SHP77 (cell line): ENCODE measurements at regions not wholly inside any gene's neighbourhood (a gene's known extent, or its start where the extent isn't known, plus 50 kb on each side); places are given as distances from the start of the nearest gene placed in this dataset.
A peak's percentile ranks its signal among the peaks of the same experiment; 100 is the strongest.
"Not testable (repeated sequence)": the region's sequence is repeated elsewhere in the genome, so short reads cannot be mapped to it uniquely, and the experiment has no call there.

ENCODE experiments used
- DNase-seq, 2 experiments: peaks; one replicate each; lab custom pipeline; 2025; lab: John Stamatoyannopoulos, UW

DNA sequence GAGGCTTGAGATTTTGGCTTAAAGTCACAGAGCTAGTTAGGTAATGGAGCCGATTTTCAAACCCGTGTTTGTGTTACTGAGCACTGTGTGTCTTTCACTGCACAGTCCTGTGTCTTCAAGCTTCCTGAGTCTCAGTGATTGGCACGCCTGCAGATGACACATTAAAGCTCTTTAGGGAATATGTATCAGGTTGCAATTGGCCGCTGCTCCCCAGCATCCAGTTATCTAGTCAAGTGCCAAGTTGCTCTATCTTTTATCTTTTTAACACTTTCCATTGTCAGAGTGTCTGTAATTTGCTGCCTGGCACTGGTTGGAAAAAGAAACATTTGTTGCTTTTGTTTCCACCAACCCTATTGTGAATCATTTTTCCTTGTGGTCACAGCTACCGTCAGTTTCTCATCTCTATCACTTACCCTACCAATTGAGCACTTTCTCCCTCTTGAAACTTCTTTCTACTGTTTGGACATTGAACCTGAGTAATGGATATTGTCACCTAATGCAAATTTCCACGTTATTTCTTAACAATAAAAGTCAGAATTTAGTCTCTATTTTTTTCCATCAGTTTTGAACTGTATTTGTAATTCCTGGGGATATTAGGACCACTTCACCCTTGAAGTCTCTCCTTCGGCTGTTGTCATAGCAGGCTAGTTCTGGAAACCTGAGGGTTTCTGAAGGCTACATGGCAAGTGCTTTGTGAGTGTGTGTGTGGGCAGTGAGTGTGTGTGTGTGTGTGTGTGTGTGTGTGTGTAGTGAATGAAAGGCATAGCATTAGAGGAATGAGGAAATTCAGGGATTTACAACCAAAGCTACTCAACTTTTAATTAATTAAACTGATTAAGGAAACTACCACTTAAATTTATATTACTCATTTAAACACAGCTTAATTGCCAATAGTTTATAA lies 274.3 kb downstream of the ISL1 start:
- DNase-seq: no peak

DNA sequence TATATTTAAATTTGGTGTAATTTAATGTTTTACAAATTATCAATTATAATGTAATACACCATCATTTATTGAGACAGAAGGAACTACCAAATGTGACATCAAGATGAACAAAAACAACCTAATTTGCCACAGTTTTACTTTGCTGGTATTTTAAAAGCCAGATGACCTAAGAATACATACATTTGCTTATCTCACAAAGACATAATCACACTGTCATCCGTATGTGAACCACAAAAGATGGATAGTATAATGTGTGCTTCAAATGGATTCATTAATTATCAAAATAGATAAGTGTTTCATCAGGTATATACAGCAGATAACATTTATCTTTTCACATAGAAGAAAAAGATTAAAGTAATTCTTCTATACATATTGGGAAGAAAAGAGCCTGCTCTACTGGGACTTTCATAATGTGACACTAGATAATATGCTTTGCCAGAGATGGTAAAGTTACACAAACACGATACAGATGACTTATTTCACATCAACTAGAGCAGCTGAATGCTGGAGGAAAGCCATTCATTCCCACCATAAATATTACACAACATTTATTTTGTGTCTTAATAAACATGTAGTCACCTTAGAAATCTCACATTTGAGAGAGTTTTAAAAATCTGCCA lies 278.5 kb downstream of the ISL1 start:
- DNase-seq: no peak

DNA sequence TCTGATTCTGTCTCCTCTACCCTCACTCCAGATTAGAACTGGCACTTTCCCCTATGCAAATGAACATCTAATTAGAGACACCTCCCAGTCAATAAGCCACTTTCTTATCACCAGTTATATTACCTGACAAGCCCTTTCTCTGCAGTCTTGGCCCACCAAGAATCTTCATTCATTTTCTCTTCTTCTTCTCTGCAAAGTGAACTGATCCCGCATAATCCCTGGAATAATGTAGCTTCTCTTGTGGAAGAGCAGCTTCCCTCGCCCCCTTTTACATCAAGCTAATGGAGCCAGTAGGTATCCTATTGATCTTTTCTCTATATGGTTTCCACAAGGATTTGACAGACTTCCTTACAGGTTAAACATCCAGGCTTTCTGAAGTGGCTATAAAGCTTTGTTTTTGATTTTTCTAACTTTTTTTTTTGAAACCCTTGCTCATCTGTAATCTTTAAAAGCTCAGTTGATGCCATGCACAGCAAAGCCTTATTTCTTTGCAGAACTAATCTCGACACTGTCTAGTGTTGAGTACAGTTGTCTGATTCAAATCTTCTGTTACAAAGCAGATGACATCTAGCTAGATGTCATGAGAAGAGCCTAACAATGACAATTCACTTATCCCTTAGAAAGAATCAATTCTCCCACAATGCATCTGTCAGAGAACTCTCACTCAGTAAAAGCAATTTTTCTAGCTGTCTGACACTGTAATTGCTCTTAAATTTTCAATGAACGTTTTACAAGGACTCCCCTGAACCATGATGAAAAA lies 281.4 kb downstream of the ISL1 start:
- no peak for DNase-seq

DNA sequence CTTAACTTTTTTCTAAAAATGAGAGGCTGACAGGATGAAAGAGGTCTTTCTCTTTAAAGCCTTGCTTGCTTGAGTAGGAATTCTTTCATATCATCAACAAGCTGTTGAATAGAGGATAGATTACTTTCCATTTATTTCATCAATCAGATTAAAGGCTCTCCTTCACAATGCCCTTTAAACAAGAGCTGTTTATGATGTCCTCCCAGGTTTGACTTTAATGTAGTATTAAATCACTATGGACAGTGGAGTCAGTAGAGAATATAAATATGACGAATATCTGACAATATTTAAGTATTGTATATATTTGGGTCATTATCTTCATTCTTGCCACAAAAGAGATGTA lies 282.0 kb downstream of the ISL1 start:
- no peak for DNase-seq

DNA sequence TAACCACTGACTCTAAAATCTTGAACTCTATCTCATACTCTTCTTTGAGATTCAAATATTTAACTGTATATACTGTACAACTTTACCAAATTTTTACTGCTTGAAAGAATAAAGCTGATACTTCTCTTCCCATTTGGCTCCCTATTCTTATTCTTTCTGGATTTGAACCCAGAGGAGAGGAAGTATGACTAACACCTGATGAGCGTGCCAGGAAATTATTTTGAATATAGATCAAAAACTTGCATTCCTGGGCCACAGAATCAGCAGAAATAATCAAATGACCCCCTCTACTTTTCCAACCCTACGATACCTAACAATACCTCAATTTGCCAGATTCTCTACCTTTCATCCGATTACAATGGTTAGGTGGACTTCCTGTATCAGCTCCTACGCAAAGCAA lies 285.8 kb downstream of the ISL1 start:
- DNase-seq: no peak

DNA sequence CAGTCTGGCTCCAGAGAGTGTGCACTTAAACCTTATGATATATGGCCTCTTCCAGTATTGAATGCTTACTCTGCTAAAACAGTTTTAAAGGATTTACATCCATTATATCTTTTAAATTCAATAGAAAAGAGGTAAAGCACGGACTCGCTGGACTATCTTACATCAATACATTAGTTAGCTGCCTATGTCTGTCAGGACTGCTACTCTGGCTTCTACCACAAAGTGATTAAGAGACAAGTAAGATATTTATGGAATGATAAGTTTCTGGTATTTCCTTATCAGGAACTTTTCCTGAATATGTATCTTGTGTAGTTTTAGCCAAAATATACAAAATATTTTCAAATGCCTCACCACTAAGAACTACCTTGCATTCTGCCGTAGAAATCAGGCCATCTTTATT lies 295.1 kb downstream of the ISL1 start:
- no peak for DNase-seq

DNA sequence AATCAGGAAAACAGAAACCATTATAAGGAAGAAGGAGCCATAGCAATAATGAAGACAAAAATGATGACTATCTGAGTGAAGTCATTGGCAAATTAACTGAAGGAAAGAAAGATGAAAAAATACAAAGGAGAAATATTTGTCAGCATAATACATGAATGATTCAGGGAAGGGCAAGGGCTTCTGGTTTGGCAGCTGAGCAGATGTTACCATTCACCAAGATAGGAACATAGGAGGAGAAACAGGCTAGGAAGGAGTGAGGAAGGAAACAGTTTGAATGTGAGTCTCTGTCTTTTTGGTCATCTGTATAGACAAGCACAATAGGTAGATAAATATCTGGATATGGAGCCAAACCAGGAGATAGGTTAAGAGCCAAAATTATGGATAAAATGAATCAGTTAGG lies 296.0 kb downstream of the ISL1 start:
- DNase-seq: no peak

DNA sequence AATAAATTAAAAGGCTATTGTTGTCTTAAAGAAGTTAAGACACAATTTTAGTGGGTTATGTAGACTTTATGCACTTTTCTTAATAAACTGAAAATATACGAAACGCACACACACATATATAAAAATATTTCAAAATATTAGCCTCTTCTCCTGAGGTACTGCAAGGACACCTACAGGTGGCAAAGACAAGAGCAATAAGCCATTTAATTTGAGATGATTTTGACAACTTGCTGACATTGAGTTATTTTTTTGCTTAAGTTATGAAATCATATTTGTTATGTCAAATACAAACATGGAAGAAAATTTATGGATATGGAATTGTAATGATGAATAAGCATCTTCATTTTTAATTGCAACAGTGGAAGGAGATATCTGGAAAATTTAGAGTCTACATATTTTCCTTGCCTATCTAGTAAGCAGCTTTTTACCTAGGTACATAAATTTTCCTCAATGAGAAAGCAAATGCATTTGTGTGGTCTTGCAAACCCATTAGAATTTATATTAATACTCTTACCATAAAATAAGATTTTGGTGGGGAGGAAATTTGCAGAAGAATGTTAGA lies 301.6 kb downstream of the ISL1 start:
- no peak for DNase-seq

DNA sequence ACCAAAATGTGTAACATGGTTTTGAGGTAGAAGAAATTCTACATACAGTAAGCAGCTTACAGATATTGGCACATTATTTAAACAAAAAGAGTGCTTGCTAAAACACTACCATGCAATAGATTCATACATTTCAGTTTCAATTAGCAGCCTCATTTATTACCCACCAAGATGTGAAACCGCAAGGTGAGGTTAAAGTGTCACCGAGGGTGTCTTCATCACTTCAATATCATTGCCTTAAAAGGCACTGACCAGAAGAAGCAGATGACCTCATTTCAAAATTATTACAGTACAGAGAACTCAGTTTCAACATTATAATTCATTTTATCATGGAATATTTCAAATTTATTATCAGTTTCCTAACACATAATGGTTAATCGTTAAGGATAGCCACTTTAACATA lies 302.2 kb downstream of the ISL1 start:
- DNase-seq: no peak

DNA sequence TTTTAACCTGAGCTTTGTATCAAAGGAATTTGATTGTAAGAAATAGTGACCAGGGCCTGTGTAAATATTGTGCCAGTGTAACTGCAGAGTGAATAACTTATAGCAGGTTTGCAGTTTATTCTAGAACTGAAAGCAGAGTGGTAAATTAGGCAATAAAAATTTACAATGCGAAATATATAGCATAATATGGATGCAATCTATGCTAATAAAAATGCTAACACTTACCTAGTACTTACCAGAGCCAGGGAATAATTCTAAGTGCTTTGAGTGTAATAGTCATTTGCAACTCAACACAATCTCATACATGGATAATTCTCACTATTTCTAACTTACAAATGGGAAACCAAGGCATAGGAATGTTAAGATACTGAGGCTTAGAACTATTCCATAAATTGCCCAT lies 303.4 kb downstream of the ISL1 start:
- DNase-seq: no peak

DNA sequence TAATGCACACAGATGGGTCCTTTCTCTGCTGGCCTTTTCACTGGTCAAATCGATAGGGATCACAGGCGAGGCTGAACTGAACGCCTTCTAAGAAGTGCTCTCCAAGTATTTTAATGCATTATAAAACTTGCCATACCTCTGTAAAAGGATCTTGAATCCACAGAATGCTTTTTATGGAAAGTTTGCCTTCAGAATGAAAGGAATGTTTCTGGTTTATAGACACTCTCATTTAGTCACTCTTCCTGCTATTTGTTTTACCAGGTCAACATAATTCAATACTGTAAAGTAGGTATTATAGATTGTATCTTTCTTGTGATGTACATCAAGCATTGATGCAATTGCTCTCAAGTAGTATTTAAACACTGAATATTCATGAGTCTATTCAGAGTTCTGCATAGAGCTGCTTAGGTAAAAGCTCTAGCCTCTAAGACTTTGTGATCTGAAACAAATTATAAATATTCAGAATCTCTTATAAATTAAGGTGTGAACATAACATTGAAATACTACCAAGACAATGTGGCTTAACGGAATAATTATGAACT lies 308.4 kb downstream of the ISL1 start:
- no peak for DNase-seq

DNA sequence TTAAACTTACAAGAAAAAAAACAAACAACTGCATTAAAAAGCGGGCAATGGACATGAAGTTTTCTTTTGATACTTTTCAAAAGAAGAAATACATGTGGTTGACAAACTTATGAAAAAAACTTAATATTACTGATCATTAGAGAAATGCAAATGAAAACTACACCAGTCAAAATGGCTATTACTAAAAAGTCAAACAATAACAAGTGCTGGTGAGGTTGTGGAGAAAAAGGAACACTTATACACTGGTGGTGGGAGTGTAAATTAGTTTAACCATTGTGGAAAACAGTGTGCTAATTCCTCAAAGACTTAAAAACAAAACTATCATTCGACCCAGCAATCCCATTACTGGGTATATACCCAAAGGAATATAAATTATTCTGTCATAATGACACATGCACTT lies 311.6 kb downstream of the ISL1 start:
- DNase-seq: no peak

DNA sequence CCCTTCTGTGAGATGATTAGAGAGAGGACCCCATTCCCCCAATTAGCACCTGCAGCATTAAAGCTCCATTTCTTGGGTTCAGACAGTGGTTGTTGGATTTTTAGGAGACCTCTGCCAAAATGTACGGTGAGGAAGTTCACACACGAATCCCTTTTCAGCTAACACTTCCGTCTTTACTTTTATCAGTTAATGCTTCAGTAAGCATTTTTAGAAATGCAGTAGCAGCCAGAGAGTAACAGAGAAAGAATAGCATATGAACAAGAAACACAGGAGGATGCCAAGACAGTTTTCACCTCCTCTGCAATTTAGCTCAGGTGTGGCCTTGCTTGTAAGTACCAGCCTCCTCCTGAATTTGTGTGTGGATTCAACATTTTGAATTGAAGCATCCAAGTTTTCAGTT lies 312.9 kb downstream of the ISL1 start:
- DNase-seq: no peak

DNA sequence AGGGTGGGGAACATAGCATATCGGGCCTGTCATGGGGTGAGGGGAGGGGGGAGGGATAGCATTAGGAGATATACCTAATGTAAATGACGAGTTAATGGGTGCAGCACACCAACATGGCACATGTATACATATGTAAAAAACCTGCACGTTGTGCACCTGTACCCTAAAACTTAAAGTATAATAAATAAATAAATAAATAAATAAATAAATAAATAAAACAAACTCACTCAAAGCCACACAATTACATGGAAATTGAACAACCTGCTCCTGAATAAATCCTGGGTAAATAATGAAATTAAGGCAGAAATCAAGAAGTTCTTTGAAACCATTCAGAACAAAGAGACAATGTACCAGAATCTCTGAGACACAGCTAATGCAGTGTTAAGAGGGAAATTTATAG lies 318.8 kb downstream of the ISL1 start:
- not testable (repeated sequence) for DNase-seq

DNA sequence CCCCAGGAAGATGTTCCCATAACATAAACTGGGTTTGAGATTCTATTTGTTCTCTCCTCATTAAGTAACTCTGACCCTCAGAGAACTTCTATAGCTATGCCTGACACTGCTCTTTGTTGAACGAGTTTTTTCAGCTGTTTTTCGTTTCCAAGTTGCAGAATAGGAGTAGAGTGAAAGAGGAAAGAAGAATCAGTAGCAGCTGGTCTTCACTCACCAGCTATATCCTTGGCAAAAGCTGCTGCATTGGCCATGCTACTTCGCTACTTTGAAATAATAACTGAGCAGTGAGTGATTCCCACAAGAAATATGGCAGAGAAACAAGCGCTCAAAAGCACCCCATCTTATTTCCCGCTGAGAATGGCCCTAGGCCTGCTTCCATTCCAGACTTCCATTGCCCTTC lies 329.0 kb downstream of the ISL1 start:
- no peak for DNase-seq

DNA sequence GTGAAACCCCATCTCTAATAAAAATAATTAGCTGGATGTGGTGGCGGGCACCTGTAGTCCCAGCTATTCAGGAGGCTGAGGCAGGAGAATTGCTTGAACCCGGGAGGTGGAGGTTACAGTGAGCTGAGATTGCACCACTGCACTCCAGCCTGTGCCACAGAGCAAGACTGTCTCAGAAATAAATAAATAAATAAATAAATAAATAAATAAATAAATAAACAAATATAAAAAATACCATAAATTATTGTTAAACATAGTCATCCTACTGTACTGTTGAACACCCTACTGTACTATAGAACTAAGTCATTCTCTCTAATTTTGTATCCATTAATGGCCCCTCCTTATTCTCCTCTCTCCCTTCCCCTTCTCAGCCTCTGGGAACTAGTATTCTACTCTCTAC lies 332.2 kb downstream of the ISL1 start:
- not testable (repeated sequence) for DNase-seq

DNA sequence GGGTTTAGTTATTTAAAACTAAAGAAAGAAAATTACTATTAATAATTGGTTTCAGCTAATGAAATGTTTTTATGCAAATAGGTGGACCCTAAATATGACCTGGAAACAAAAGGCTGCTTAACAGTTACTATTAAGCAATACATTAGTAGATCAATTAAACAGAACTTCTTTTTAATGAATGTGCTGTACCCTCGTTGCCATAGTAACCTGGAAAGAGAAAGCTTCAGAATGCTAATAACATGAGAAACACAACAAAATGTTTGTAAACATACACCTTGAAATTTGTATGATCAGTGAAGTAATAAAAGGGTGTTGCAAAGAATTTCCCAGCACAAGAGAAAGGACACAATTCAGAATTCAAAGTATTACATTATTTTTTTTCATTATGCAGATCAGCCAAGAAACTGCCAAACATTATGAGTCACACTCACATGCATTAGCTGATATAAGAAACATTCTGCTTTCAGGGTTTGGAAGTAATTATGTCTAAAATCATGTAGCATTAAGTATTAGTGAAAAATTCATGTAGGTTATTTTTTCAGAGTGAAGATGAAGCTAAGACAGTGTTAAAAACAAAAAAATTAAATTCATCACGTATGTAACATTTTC lies 348.3 kb downstream of the ISL1 start:
- DNase-seq: no peak

DNA sequence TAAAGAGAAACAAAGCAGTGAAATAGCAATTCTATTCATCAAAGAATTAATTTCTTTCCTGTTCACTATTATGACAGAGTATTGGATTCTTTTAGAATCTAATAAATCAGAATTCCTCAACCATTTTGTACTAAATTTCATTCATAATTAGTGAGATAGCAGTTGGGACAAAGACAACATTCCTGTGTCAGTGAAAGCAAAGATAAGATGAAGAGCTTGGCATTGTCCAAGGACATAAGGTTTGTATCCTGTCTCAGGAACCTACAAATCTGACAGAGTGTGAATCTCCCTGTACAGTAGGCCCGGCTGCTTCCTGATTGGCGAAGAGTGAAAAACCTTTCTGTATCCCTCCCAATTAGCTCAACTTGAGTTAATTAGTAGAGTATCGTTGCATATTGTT lies 349.1 kb downstream of the ISL1 start:
- DNase-seq: no peak

DNA sequence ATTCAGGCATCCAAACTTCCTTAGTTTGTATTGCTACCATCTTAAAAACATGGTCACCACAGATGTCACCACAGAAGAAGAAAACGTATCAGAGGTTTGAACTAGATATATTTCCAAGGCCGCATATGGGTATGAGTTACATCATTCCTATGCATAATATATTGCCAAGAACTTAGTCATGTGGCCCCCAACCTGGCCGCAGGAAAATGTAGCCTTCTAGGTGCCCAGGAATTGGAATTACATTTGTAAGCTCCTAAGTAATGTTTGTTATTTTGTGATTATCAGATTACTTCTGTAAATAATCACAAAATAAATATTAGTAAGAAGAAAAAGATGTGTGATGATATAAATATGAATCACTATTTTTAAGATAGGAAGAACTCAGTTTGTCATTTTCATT lies 351.4 kb downstream of the ISL1 start:
- DNase-seq: no peak

DNA sequence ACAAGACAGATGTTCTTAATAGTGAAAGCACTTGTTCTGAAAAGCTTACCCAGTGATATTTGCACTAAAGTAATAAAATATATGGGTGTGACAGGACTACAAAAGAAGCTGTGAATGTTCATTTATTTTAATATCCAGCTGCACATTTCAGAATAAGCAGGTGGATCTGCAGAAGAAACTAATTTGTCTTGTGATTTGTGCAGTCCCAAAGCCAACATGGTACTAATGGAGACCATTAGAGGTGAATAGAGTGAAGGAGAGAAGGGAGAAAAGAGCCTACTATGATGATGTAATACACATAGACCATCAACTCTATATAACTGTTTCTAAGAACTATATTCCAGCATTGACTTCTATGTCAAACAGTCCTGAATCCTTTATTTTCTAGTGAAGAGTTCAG lies 362.8 kb downstream of the ISL1 start:
- DNase-seq: peak; percentile 56 to 61

DNA sequence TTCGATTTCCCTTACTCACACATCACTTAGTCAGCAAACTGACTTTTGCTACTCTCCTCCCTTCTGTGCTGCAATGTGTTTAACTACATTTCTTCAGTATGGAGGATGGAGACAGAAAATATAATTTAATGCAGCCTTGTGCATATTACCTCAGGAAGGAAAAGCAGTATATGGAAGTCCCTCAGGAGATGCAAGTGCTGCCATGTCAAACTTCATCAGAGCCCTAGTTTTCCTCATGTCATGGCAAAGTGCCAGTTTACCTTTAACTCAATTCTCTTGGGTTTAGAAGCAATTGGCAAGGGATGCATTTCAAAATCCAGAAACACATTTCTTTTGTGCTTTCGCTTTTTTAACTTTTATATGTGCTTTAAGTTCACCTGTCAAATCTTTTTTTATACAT lies 365.4 kb downstream of the ISL1 start:
- DNase-seq: no peak
